ENCODE measurements at regions not wholly inside any gene's neighbourhood (a gene's known extent, or its start where the extent isn't known, plus 50 kb on each side); places are given as distances from the start of the nearest gene placed in this dataset.

DNA sequence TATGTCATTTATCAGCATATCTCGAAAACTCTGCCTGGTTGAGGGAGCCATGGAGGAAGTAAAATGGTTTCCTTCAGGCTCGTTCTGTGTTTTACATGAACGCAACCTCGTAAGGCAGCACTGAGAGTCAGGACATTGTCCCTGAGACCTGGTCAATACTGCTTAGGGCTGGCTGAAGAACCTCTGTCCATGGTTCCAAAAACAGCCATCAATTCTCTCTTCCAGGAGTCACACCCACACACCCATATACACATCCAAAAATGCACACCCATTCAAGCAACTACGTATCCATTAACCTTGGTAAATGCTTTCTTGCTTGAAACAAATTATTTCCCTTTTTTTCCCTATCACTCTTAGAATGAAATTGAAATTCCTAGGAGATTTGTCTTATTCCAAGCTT lies 91.0 kb upstream of the CHL1 start:
- TF ChIP-seq EZH2 (IDR thresholded peaks at IDR 0.05; ENCODE audit: insufficient read depth, poor library complexity, severe bottlenecking) (no peak), EZH2phosphoT487 (IDR thresholded peaks at IDR 0.05; ENCODE audit: insufficient read depth, low read depth) (no peak)
